SU-DHL-6 (cell line): ENCODE measurements at regions not wholly inside any gene's neighbourhood (a gene's known extent, or its start where the extent isn't known, plus 50 kb on each side); places are given as distances from the start of the nearest gene placed in this dataset.

Experiments
- CTCF ChIP-seq: fragments of 200-600 bp; sonication (generic); IDR thresholded peaks from one replicate; pipeline ENCODE4 v1.5.1; 2017; ENCODE audit warnings: antibody characterized with exemption, mild to moderate bottlenecking, low read length, moderate library complexity; ENCODE audit not compliant: insufficient read depth, poor library complexity, severe bottlenecking
- EZH2phosphoT487 ChIP-seq: fragments of 200-600 bp; sonication (generic), shearing (Covaris generic); conservative IDR thresholded peaks from 2 replicates; pipeline ENCODE4 v1.6.1; 2018; ENCODE audit warnings: mild to moderate bottlenecking, antibody characterized with exemption, low read length, moderate library complexity, mixed read lengths

DNA sequence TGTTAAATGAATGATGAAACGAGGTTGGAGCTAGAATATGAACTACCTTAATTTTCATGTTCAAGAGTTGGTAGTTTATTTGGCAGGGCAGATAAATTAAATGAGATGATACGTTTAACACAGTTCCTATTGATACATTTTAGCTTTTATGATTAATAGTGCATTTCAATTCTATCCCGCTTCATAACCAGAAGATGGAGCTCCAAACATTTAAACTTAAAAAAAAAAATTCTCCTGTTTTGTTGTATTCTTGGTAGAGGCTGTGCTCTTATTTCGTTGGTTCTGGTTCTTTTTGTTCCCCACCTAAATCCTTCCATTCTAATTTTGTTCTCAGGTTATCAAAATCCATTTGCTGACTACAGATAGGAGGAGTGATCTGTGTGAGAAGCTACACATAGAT lies 71.8 kb upstream of the PTPN13 start:
- TF ChIP-seq CTCF (no peak), EZH2phosphoT487 (no peak)
